Suprapubic skin (tissue), 3 donors: ENCODE measurements at regions not wholly inside any gene's neighbourhood (a gene's known extent, or its start where the extent isn't known, plus 50 kb on each side); places are given as distances from the start of the nearest gene placed in this dataset.

Source experiments
- POLR2AphosphoS5 ChIP-seq, 3 donors: sonication (generic); formaldehyde crosslinking; IDR thresholded peaks; one replicate each; pipeline ENCODE4 v1.6.1; 2017; ENCODE audit warnings: antibody characterized with exemption in 3 of 3
- TF ChIP-seq, protein P1 (sequence below), 2 donors: fragments of 200-600 bp in 1 of 2; fragments of 450-650 bp in 1 of 2; sonication (generic) in 1 of 2; IDR thresholded peaks; one replicate each; pipeline ENCODE4 v1.5.1; 2016 to 2019; ENCODE audit warnings: antibody characterized with exemption in 2 of 2, mild to moderate bottlenecking in 1 of 2, moderate library complexity in 1 of 2

- no peak for TF ChIP-seq POLR2AphosphoS5 (IDR thresholded peaks at IDR 0.05)
- TF ChIP-seq, protein P1, sequence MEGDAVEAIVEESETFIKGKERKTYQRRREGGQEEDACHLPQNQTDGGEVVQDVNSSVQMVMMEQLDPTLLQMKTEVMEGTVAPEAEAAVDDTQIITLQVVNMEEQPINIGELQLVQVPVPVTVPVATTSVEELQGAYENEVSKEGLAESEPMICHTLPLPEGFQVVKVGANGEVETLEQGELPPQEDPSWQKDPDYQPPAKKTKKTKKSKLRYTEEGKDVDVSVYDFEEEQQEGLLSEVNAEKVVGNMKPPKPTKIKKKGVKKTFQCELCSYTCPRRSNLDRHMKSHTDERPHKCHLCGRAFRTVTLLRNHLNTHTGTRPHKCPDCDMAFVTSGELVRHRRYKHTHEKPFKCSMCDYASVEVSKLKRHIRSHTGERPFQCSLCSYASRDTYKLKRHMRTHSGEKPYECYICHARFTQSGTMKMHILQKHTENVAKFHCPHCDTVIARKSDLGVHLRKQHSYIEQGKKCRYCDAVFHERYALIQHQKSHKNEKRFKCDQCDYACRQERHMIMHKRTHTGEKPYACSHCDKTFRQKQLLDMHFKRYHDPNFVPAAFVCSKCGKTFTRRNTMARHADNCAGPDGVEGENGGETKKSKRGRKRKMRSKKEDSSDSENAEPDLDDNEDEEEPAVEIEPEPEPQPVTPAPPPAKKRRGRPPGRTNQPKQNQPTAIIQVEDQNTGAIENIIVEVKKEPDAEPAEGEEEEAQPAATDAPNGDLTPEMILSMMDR (IDR thresholded peaks at IDR 0.05), result no peak
These were observed 352.9 kb downstream of the TMEM114 start for GRCh38 chr16:8237452-8237851.
